Suprapubic skin (tissue), 4 donors: ENCODE measurements at regions not wholly inside any gene's neighbourhood (a gene's known extent, or its start where the extent isn't known, plus 50 kb on each side); places are given as distances from the start of the nearest gene placed in this dataset.

ENCODE experiments used
- POLR2A ChIP-seq, 2 donors: fragments of 450-650 bp; IDR thresholded peaks; one replicate each; pipeline ENCODE4 v1.6.1; 2017; ENCODE audit warnings: antibody characterized with exemption in 2 of 2, mild to moderate bottlenecking in 2 of 2, moderate library complexity in 2 of 2
- POLR2AphosphoS5 ChIP-seq, 3 donors: sonication (generic); formaldehyde crosslinking; IDR thresholded peaks; one replicate each; pipeline ENCODE4 v1.6.1; 2017; ENCODE audit warnings: antibody characterized with exemption in 3 of 3
- TF ChIP-seq, protein P1 (sequence below), 2 donors: fragments of 200-600 bp in 1 of 2; fragments of 450-650 bp in 1 of 2; sonication (generic) in 1 of 2; IDR thresholded peaks; one replicate each; pipeline ENCODE4 v1.5.1; 2016 to 2019; ENCODE audit warnings: antibody characterized with exemption in 2 of 2, mild to moderate bottlenecking in 1 of 2, moderate library complexity in 1 of 2

DNA sequence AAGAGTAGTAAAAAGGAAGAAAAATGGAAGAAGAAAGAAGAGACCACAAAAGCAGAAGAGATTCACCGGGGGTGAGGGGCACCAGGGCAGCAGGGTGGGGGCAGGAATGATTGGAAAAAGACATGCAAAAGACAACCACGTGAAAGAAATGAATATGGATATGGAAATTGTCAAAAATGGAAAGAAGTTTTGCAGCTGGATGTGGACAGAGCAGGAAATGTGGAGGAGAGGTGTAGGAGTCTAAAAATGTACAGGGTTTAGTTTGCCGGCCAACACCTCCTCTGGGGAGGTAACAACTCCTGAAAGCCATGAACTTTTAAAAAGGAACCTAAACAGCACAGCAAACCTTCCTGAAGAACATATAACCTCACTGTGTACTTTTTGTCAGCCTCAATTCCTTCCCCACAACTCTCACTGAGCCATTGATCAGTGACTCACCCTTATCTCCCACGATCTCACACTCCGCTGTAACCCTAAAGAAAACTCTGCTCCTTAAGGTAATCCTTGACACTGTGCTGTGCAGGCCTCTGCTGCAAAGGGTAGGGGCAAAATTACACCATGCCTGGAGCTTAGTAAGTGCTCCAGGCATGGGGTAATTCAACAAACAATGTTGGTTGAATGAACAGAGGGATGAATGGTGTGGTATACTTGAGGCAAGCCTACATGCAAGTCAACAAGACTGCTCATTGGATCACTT lies 100.2 kb upstream of the BOC start:
- TF ChIP-seq, protein P1, sequence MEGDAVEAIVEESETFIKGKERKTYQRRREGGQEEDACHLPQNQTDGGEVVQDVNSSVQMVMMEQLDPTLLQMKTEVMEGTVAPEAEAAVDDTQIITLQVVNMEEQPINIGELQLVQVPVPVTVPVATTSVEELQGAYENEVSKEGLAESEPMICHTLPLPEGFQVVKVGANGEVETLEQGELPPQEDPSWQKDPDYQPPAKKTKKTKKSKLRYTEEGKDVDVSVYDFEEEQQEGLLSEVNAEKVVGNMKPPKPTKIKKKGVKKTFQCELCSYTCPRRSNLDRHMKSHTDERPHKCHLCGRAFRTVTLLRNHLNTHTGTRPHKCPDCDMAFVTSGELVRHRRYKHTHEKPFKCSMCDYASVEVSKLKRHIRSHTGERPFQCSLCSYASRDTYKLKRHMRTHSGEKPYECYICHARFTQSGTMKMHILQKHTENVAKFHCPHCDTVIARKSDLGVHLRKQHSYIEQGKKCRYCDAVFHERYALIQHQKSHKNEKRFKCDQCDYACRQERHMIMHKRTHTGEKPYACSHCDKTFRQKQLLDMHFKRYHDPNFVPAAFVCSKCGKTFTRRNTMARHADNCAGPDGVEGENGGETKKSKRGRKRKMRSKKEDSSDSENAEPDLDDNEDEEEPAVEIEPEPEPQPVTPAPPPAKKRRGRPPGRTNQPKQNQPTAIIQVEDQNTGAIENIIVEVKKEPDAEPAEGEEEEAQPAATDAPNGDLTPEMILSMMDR (IDR thresholded peaks at IDR 0.05), result no peak
- TF ChIP-seq POLR2A (IDR thresholded peaks at IDR 0.05) (no peak), POLR2AphosphoS5 (IDR thresholded peaks at IDR 0.05) (no peak)
